Gastrocnemius medialis (tissue), 4 donors: ENCODE measurements at regions not wholly inside any gene's neighbourhood (a gene's known extent, or its start where the extent isn't known, plus 50 kb on each side); places are given as distances from the start of the nearest gene placed in this dataset.

Experiments used
- POLR2A ChIP-seq, 2 donors: fragments of 450-650 bp; IDR thresholded peaks; one replicate each; pipeline ENCODE4 v1.6.1; 2017; ENCODE audit warnings: antibody characterized with exemption in 2 of 2, mild to moderate bottlenecking in 2 of 2, moderate library complexity in 2 of 2
- TF ChIP-seq, protein P1 (sequence below), 5 experiments: fragments of 450-650 bp in 3 of 5; fragments of 200-600 bp in 2 of 5; sonication (generic) in 2 of 5; IDR thresholded peaks in 4 of 5; conservative IDR thresholded peaks in 1 of 5; 1 replicate in 4 of 5; 2 replicates in 1 of 5; pipeline ENCODE4 v1.5.1; 2016 to 2019; ENCODE audit warnings: antibody characterized with exemption in 5 of 5, mild to moderate bottlenecking in 3 of 5, moderate library complexity in 3 of 5

- TF ChIP-seq POLR2A (IDR thresholded peaks at IDR 0.05), result no peak
- TF ChIP-seq, protein P1, sequence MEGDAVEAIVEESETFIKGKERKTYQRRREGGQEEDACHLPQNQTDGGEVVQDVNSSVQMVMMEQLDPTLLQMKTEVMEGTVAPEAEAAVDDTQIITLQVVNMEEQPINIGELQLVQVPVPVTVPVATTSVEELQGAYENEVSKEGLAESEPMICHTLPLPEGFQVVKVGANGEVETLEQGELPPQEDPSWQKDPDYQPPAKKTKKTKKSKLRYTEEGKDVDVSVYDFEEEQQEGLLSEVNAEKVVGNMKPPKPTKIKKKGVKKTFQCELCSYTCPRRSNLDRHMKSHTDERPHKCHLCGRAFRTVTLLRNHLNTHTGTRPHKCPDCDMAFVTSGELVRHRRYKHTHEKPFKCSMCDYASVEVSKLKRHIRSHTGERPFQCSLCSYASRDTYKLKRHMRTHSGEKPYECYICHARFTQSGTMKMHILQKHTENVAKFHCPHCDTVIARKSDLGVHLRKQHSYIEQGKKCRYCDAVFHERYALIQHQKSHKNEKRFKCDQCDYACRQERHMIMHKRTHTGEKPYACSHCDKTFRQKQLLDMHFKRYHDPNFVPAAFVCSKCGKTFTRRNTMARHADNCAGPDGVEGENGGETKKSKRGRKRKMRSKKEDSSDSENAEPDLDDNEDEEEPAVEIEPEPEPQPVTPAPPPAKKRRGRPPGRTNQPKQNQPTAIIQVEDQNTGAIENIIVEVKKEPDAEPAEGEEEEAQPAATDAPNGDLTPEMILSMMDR (IDR thresholded peaks at IDR 0.05 in 4 of 5, conservative IDR thresholded peaks at IDR 0.05 in 1 of 5), result no peak
These were observed 1507.5 kb downstream of the BRD1 start for GRCh38 chr22:48320048-48320682.
